ENCODE measurements at regions not wholly inside any gene's neighbourhood (a gene's known extent, or its start where the extent isn't known, plus 50 kb on each side); places are given as distances from the start of the nearest gene placed in this dataset.

GRCh38 chr2:842151-842803, 108.4 kb upstream of the SNTG2 start (continued):
- no peak for TF ChIP-seq CBX5 (IDR thresholded peaks at IDR 0.05; ENCODE audit: low read depth, low read length)
- TF ChIP-seq USF2 (IDR thresholded peaks at IDR 0.05; ENCODE audit: low read length) = no peak
- no peak for TF ChIP-seq EGR1 (IDR thresholded peaks at IDR 0.05; ENCODE audit: borderline replicate concordance, low read depth, low read length)
- no peak for TF ChIP-seq NRF1 (IDR thresholded peaks at IDR 0.05; ENCODE audit: low read depth, low read length)
- TF ChIP-seq SP4 (IDR thresholded peaks at IDR 0.05; ENCODE audit: low read length) = no peak
